ENCODE measurements at regions not wholly inside any gene's neighbourhood (a gene's known extent, or its start where the extent isn't known, plus 50 kb on each side); places are given as distances from the start of the nearest gene placed in this dataset.

DNA sequence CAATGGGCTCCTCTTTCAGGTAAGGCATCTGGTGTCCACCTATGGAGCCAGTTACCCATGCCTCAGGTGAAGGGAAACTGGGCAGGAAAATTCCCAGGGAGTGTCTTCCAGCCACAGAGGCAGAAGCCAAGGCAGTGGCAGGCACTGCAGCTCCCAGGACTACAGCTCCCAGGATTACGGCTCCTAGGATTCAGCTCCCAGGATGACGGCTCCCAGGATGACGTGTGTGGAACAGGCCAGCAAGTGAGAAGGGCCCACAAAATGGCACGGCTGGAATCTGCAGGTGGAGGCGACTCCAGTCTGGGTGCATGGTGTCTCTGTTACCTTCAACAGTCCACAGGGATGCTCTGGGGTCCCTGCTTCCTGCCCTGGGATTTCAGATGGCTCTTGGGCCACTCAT is 92.1 kb downstream of the PTGR3 start:
- no peak for TF ChIP-seq CTCF (conservative IDR thresholded peaks at IDR 0.05; ENCODE audit: low read depth, low read length)
- no peak for TF ChIP-seq RAD21 (IDR thresholded peaks at IDR 0.05; ENCODE audit: low read length)
- TF ChIP-seq POLR2A (IDR thresholded peaks at IDR 0.05; ENCODE audit: low read depth, low read length) = no peak
- TF ChIP-seq CEBPB (IDR thresholded peaks at IDR 0.05; ENCODE audit: low read depth, low read length) = no peak
- no peak for TF ChIP-seq MXI1 (IDR thresholded peaks at IDR 0.05; ENCODE audit: borderline replicate concordance, low read depth, low read length)
- TF ChIP-seq RCOR1 (IDR thresholded peaks at IDR 0.05; ENCODE audit: insufficient replicate concordance, low read length) = no peak

Data from IMR-90 (cell line).